ENCODE measurements at regions not wholly inside any gene's neighbourhood (a gene's known extent, or its start where the extent isn't known, plus 50 kb on each side); places are given as distances from the start of the nearest gene placed in this dataset.
A peak's percentile ranks its signal among the peaks of the same experiment; 100 is the strongest.

DNA sequence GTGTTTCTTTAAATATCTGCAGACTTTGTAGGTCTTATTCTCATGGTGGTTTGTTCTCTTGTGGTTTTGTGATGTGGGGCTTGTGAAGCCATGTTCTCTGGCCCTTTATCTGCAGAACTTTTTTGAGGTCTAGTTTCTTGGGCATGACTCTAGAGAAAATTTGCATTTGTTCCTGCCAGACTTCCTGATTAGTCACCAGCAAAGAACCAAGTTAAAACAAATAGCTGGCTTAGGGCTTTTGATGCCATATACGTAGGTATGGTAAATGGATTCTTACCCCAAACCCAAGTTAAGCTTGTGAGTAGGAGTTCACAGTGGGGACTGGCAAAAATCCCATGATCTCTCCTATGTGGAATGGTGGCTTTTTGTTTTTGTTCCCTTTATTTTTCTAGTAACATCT, 68.7 kb upstream of the IRX3 start:
- DNase-seq (ENCODE audit: low read depth), result peak; percentile 64

DNA sequence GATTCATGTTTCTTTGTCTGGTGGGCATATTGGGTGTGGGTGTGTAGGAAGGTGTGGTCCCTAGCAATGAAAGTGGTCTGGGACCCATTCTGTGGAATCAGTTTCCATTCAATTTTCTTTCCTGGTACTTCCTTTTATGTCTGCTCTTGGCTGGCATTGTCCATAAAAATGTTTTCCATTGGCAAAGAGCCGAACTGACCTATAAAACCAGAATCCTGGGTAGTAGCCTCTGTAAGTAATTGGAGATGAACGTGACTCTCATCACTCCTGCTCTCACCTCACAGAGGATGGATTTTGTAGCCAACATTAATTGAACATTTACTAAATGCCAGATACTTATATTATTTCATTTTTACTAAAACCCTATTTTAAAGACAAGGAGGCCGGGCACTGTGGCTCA, 66.5 kb upstream of the IRX3 start:
- H3K4me3 ChIP-seq (ENCODE audit: control insufficient read depth, low read depth, low read length), result no peak overlapping the region
- DNase-seq (ENCODE audit: low read depth), result no peak
- TF ChIP-seq, protein P1, sequence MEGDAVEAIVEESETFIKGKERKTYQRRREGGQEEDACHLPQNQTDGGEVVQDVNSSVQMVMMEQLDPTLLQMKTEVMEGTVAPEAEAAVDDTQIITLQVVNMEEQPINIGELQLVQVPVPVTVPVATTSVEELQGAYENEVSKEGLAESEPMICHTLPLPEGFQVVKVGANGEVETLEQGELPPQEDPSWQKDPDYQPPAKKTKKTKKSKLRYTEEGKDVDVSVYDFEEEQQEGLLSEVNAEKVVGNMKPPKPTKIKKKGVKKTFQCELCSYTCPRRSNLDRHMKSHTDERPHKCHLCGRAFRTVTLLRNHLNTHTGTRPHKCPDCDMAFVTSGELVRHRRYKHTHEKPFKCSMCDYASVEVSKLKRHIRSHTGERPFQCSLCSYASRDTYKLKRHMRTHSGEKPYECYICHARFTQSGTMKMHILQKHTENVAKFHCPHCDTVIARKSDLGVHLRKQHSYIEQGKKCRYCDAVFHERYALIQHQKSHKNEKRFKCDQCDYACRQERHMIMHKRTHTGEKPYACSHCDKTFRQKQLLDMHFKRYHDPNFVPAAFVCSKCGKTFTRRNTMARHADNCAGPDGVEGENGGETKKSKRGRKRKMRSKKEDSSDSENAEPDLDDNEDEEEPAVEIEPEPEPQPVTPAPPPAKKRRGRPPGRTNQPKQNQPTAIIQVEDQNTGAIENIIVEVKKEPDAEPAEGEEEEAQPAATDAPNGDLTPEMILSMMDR (conservative IDR thresholded peaks at IDR 0.05; ENCODE audit: control insufficient read depth, insufficient read depth, low read depth, low read length), result no peak

More for the DNA sequence above, 68.7 kb upstream of the IRX3 start:
- H3K4me3 ChIP-seq (ENCODE audit: control insufficient read depth, low read depth, low read length), result no peak overlapping the region
- TF ChIP-seq, protein P1 (conservative IDR thresholded peaks at IDR 0.05; ENCODE audit: control insufficient read depth, insufficient read depth, low read depth, low read length), result no peak

DNA sequence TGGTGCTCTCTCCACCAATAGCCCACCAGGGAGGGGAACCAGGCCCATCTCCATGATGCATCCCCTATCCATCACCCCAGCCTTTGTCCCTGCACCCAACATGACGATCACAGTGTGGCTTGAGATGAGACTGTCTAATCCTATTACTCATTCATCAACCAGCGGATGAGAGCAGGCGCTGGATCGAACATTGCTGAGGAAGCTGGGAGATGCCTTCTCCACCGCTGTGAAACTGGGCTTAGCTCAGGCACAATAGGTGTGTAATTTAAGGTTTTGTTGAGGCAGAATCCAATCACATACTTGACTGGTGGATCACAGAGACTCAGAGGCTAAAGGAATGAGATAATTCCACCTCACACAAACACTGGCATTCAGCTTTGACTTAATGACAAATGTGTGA, 64.6 kb upstream of the IRX3 start:
- TF ChIP-seq, protein P1 (conservative IDR thresholded peaks at IDR 0.05; ENCODE audit: control insufficient read depth, insufficient read depth, low read depth, low read length), result no peak

DNA sequence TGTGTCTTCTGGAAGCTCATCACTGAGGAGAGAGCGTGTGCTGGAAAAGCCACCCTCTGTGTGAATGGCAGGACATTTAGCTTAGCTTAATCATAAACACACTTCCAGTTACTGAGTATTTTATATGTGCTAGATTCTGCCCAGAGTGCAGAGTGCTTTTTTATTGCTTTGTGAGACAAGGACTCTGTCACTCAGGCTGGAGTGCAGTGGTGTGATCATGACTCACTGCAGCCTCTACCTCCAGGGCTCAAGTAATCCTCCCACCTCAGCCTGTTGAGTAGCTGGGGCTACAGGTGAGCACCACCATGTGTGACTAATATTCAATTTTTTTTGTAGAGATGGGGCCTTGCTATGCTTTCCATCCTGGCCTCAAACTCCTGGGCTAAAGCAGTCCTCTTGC, 61.4 kb upstream of the IRX3 start:
- no peak for DNase-seq (ENCODE audit: low read depth)
- no peak overlapping the region for H3K4me3 ChIP-seq (ENCODE audit: control insufficient read depth, low read depth, low read length)
- TF ChIP-seq, protein P1 (conservative IDR thresholded peaks at IDR 0.05; ENCODE audit: control insufficient read depth, insufficient read depth, low read depth, low read length), result no peak

More for the DNA sequence above, 64.6 kb upstream of the IRX3 start:
- H3K4me3 ChIP-seq (ENCODE audit: control insufficient read depth, low read depth, low read length), result no peak overlapping the region
- no peak for DNase-seq (ENCODE audit: low read depth)

DNA sequence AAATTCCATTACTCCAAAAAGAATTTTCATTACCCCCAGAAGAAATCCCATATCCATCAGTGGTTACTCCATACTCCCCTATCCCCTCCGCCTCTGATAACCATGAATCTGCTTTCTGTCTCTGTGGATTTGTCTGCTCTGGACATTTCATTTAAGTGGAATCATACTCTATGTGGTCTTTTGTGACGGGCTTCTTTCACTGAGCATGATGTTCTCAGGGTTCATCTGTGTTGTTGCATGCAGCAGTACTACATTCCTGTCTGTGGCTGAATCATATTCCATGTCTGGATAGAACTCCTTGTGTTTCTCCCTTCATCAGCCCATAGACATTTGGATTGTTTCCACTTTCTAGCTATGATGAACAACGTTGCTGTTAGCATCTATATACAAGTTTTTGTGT, 59.5 kb upstream of the IRX3 start:
- no peak overlapping the region for H3K4me3 ChIP-seq (ENCODE audit: control insufficient read depth, low read depth, low read length)
- DNase-seq (ENCODE audit: low read depth), result peak; percentile 30
- TF ChIP-seq, protein P1 (conservative IDR thresholded peaks at IDR 0.05; ENCODE audit: control insufficient read depth, insufficient read depth, low read depth, low read length), result no peak

DNA sequence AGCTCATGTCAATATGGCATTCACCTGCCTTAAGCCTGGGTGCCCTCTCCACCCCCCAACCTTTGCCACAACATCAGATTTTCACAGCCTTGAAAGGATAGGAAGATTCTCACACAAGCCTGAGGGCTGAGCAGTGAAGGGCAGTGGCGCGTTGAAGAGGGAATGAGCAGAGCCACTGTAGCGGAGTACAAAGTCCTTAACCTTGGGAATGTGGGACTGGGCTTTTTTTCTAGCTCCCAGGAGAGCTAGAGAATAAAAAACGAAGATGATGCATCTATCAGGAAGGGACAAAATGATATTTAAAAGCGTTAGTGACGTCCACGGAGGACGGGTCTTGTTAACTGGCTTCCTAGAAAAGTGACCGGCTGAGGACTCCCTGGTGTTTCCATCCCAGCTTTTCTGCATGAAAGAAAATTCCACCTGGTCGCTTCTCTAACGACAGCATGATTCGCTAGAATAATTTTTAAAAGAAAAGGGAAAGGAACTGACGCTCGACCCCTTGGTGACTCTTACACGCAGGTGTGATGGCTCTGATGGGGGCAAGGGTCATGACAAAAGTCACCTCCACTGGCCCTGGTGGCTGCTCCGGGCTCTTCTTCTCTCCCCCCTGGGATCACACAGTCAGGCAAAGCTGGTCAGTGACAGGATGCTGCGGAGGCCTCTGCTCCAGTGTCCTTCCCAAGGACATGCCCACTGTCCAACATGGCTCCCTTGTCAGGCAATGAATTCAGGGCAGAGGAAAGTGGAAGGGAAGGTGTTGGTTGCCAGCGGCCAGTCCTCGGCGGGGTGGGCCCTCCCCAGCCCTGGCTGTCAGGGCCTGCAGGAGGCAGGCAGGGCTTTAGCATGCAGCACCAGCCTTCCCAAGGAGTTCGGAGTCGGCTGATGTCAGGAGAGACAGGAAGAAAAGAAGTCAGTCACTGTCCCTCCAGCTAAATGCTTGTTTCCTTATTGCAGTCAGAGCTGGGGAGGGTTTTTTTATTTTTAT, 58.4 kb upstream of the IRX3 start:
- H3K4me3 ChIP-seq (ENCODE audit: control insufficient read depth, low read depth, low read length), result no peak overlapping the region
- no peak for DNase-seq (ENCODE audit: low read depth)
- TF ChIP-seq, protein P1 (conservative IDR thresholded peaks at IDR 0.05; ENCODE audit: control insufficient read depth, insufficient read depth, low read depth, low read length), result no peak
